ENCODE measurements at regions not wholly inside any gene's neighbourhood (a gene's known extent, or its start where the extent isn't known, plus 50 kb on each side); places are given as distances from the start of the nearest gene placed in this dataset.

- CTCF ChIA-PET = no interaction called here
- RAD21 ChIA-PET (ENCODE audit: unreplicated experiment) = no interaction called here
- in situ Hi-C loops (cut with MboI) (no loop called here), intact Hi-C loops (cut with micrococcal nuclease; ENCODE audit: unreplicated experiment) (no loop called here)
- Histone ChIP-seq H4K20me1 (ENCODE audit: control insufficient read depth, insufficient read depth) (no peaks in the 10 kb centered on the region), H3K4me2 (ENCODE audit: control insufficient read depth, insufficient read depth) (no peak overlapping the region), H3K9me3 (replicated peaks; ENCODE audit: control insufficient read depth, insufficient read depth, low read length) (no peaks in the 10 kb centered on the region), H3K4me3 (no peak overlapping the region), H3K27me3 (replicated peaks in 1 of 2; ENCODE audit: control insufficient read depth in 2 of 2, insufficient read depth in 2 of 2, low read length in 1 of 2) (no peaks in the 10 kb centered on the region), H3K4me1 (ENCODE audit: control insufficient read depth, insufficient read depth, low read length) (no peaks in the 10 kb centered on the region), H3K36me3 (ENCODE audit: control insufficient read depth in 2 of 2, insufficient read depth in 2 of 2, low read length in 1 of 2) (no peaks in the 10 kb centered on the region), H3K27ac (ENCODE audit: control insufficient read depth, insufficient read depth) (no peak overlapping the region), H2AFZ (ENCODE audit: control insufficient read depth, low read depth, low read length) (no peak overlapping the region), H3K9ac (ENCODE audit: control insufficient read depth, insufficient read depth, low read length) (no peak overlapping the region), H3K79me2 (ENCODE audit: control insufficient read depth, insufficient read depth, low read length) (no peaks in the 10 kb centered on the region)
- TF ChIP-seq RAD21 (IDR thresholded peaks at IDR 0.05; ENCODE audit: insufficient read depth, low read depth, low read length) (no peak), PAX8 (IDR thresholded peaks at IDR 0.05) (no peak), MYC (IDR thresholded peaks at IDR 0.05; ENCODE audit: insufficient read depth, insufficient read length, insufficient replicate concordance, low read length, severe bottlenecking) (no peak), TCF3 (IDR thresholded peaks at IDR 0.05; ENCODE audit: borderline replicate concordance, insufficient read depth, low read depth, low read length) (no peak), RUNX3 (IDR thresholded peaks at IDR 0.05; ENCODE audit: low read length) (no peak), IKZF1 (conservative IDR thresholded peaks at IDR 0.05) (no peak), JUNB (IDR thresholded peaks at IDR 0.05) (no peak), MEF2A (IDR thresholded peaks at IDR 0.05; ENCODE audit: insufficient read depth, low read depth, low read length) (no peak), EGR1 (IDR thresholded peaks at IDR 0.05; ENCODE audit: borderline replicate concordance in 1 of 2, low read depth in 2 of 2, low read length in 2 of 2) (no peak)
- SMC1A ChIA-PET (ENCODE audit: uncharacterized antibody, unreplicated experiment) = no interaction called here
- POLR2A ChIA-PET = no interaction called here
- 0% methylated on average over 1 of the region's 1 CpG for WGBS (ENCODE audit: insufficient coverage, insufficient replicate concordance, low lambda C conversion rate, missing lambda C conversion rate)
- no peak for DNase-seq (ENCODE audit: low read depth, low spot score)
- ATAC-seq = no peak
- no peak for FAIRE-seq
- no TSS peak for BruUV-seq (replicated peaks)
These were observed 1315.5 kb upstream of the C9orf72 start for GRCh38 chr9:28888806-28889205.

- 0% methylated on average over 1 of the region's 1 CpG for WGBS (ENCODE audit: insufficient coverage, insufficient replicate concordance, low lambda C conversion rate, missing lambda C conversion rate)
- POLR2A ChIA-PET = no interaction called here
- RAD21 ChIA-PET (ENCODE audit: unreplicated experiment) = no interaction called here
- H3K4me2 ChIP-seq (ENCODE audit: control insufficient read depth, insufficient read depth) = no peak overlapping the region
- no TSS peak for BruUV-seq (replicated peaks)
- no peaks in the 10 kb centered on the region for H3K79me2 ChIP-seq (ENCODE audit: control insufficient read depth, insufficient read depth, low read length)
- H3K9me3 ChIP-seq (replicated peaks; ENCODE audit: control insufficient read depth, insufficient read depth, low read length) = no peaks in the 10 kb centered on the region
- in situ Hi-C loops (cut with MboI) (no loop called here), intact Hi-C loops (cut with micrococcal nuclease; ENCODE audit: unreplicated experiment) (no loop called here)
- H4K20me1 ChIP-seq (ENCODE audit: control insufficient read depth, insufficient read depth) = no peaks in the 10 kb centered on the region
- CTCF ChIA-PET = no interaction called here
- H3K36me3 ChIP-seq (ENCODE audit: control insufficient read depth in 2 of 2, insufficient read depth in 2 of 2, low read length in 1 of 2) = no peaks in the 10 kb centered on the region
- SMC1A ChIA-PET (ENCODE audit: uncharacterized antibody, unreplicated experiment) = interaction anchor here (0.6 kb wide), 1 partner anchor 715 kb away, joined by 3 read pairs; no protein-coding TSS in a partner anchor
- DNase-seq (ENCODE audit: low read depth, low spot score) = no peak
- no peaks in the 10 kb centered on the region for H3K4me1 ChIP-seq (ENCODE audit: control insufficient read depth, insufficient read depth, low read length)
- no peak overlapping the region for H3K9ac ChIP-seq (ENCODE audit: control insufficient read depth, insufficient read depth, low read length)
- H3K27ac ChIP-seq (ENCODE audit: control insufficient read depth, insufficient read depth) = no peak overlapping the region
- H2AFZ ChIP-seq (ENCODE audit: control insufficient read depth, low read depth, low read length) = no peak overlapping the region
- no peak overlapping the region for H3K4me3 ChIP-seq
- no peak for FAIRE-seq
- no peaks in the 10 kb centered on the region for H3K27me3 ChIP-seq (replicated peaks in 1 of 2; ENCODE audit: control insufficient read depth in 2 of 2, insufficient read depth in 2 of 2, low read length in 1 of 2)
- no peak for ATAC-seq
- no peak for TF ChIP-seq ZBED1 (IDR thresholded peaks at IDR 0.05; ENCODE audit: borderline replicate concordance)
- TF ChIP-seq HCFC1 (IDR thresholded peaks at IDR 0.05; ENCODE audit: low read length) = no peak
- no peak for TF ChIP-seq RBBP5 (conservative IDR thresholded peaks at IDR 0.05)
- no peak for TF ChIP-seq EZH2 (IDR thresholded peaks at IDR 0.05; ENCODE audit: borderline replicate concordance, control insufficient read depth, low read depth, low read length)
- TF ChIP-seq ZBTB40 (IDR thresholded peaks at IDR 0.05; ENCODE audit: borderline replicate concordance) = no peak
- TF ChIP-seq IRF5 (IDR thresholded peaks at IDR 0.05; ENCODE audit: borderline replicate concordance) = no peak
These were observed 1319.3 kb upstream of the C9orf72 start for GRCh38 chr9:28892538-28892937.
